ENCODE measurements at regions not wholly inside any gene's neighbourhood (a gene's known extent, or its start where the extent isn't known, plus 50 kb on each side); places are given as distances from the start of the nearest gene placed in this dataset.

DNA sequence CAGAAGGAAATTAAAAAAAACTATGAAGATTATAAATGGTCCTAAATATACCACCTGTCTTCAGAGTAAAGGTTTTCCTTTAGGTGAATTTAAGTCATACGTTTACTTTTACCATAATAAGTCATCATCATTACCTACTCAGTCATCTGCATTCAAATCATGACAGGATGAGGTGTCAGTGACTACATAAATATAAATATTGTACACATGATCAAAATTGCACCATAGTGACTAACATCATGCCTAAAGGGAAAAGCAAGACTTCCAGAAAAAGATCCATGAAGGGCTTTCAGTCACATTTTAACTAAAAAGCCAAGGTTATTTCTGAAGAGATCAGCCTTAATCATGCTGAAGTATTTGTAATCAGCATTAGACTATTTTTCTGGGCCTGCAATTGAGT lies 759.9 kb upstream of the FLRT2 start:
- no peak for DNase-seq (ENCODE audit: low spot score)

DNA sequence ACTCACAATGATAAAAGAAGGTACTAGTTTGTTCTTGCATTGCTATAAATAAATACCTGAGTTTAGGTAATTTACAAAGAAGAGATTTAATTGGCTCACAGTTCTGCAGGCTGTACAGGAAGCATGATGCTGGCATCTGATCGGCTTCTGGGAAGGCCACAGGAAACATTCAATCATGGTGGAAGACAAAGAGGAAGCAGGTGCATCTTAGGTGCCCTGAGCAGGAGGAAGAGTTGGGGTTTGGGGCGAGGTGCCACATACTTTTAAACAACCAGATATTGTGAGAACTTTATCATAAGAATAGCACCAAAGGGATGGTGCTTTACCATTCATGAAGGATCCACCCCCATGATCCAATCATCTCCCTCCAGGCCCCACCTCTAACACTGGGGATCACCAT lies 752.6 kb upstream of the FLRT2 start:
- DNase-seq (ENCODE audit: low spot score): no peak

DNA sequence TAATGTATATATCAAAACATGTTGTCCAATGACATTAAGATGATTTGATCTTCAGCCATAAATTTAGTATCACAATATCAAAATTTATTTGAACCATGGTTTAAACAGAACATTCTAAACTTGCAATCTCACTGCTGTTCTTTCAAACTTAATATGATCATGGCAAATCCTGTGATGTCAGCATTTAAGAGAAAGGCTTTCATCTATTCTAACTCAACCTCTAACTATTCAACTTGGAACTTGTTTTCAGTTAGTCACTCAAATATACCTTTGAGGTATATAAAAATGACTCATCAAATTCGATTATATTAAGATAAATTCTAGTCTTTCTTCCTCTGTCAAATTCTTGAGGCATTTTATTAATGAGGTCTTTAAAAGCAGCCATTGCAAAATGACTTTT lies 747.0 kb upstream of the FLRT2 start:
- no peak for DNase-seq (ENCODE audit: low spot score)

DNA sequence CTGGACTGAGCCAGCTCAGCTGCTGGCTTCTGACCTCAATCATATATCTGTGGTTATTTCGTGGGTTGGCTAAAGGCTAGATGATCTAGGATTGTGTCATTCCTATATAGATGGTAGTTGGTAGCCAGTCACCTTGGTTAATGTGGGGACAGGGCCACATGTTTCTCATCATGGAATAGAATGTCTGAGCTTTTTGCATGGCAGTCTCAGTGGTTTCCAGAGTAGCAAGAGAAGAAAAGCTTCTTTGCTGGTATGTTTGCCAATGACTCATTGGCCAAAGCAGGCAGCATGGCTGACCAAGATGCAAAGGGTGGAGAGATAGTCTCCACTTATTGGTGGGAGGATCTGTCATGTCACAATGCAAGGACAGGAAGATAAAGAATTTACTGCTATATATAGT lies 746.4 kb upstream of the FLRT2 start:
- DNase-seq (ENCODE audit: low spot score): no peak

DNA sequence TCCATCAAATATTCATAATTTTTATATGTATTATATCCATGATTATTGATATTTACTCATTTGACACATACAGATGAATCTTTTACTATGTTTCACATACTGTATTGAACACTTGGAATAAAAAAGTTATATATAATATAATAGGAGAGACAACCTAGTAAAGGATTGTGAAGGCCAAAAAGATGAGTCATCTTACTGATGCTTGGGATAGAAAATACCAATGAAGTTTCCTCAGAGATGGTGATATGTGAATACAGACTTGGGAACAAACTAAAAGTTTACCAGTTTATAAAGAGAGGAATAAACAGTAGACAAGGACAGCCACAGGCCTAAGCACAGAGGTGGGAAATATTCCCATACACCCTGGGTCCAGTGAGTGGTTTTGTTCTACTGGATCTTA lies 743.9 kb upstream of the FLRT2 start:
- no peak for DNase-seq (ENCODE audit: low spot score)

DNA sequence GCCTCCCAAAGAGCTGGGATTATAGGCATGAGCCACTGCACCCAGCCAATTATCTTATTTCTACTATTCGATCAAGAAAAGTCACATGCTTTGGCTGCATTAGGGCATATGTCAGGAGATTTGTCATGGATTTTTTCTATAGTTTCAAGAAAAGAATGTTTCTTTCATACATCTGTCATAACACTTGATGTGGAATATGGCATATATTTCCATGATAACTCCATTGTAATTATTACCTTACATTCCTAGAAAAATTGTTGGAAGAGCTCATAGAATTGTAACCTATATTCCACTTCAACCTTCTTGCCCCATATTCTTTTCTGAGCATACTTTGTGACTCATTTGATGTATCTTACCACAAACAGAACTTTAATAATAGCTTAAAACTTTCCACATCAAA lies 740.9 kb upstream of the FLRT2 start:
- no peak for DNase-seq (ENCODE audit: low spot score)

DNA sequence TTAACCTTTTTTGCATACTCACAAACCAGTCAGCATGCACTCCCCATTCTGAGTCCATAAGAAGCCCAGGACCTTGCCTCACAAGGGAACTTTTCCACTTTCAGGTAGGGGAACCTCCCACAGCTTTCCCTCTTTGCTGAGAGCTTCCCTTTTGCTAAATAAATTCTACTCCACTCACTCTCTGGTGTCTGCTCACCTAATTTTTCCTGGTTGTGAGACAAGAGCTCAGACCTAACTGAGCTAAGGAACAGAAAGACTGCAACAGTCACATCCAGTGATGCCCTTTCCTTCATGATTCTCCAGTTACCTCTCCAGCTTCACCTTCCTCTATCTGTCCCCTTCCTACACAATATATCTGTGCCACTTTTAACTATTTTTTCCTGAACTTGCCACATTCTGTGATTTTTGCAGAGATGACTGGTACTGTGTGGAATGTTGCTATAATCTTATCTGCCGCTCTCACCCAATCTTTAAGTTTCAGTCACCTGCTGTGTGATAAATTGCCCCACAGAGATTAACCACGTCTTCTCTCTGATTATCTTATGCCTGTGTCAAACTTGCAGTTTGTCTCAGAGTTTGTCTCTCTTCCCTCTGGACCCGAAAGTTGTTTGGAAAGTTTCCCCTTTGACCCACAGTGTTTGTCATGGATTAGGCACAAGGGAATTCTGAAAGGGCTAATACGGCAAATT lies 737.1 kb upstream of the FLRT2 start:
- DNase-seq (ENCODE audit: low spot score): no peak

DNA sequence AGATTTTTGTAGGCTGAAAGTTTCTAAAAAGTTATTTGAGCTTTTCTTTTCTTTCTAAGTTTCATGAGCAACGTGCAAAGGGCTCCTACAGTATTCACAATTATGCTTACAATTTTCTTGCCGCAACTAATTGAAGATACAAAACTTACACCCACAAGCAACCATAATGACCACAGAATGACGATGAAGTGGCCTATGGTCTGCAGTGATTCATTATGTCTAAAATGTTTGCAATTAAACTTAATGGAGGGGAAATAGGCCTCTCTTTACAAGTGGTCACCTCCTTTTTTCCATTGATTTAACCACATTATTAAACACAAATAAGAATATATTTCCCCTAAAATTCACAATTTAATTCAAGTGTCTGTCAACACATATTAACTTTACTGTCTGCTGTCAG lies 732.6 kb upstream of the FLRT2 start:
- DNase-seq (ENCODE audit: low spot score): no peak

DNA sequence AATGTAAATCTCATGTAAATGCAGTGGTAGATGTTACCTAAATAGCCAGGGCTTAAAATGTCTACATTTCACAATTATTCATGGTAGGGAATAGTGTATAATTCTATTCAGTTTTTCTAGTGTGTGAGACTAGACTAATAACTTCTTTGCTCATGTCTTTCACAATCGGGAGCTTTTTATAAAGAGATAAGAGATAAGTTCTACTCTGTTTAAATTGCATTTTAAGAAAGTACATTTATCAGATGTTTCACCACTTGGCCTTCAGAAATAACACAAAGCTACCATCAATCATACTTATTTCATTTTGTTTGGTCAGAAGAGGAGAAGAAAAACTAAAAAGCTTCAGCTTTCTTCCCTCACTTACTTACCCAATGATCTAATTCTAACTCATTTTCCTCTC lies 725.5 kb upstream of the FLRT2 start:
- no peak for DNase-seq (ENCODE audit: low spot score)

DNA sequence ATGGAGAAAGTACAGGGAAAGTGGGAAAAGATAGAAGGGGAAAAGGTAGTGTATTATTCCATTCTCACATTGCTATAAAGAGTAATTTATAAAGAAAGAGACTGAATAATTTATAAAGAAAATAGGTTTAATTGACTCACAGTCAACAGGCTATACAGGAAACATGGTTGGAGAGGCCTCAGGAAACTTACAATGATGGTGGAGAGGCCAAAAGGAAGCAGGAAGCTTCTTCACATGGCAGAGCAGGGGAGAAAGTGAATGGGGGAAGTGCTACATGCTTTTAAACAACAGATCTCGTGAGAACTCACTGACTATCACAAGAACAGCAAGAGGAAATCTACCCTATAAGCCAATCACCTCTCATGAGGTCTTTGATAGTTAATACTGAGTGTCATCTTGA lies 725.0 kb upstream of the FLRT2 start:
- no peak for DNase-seq (ENCODE audit: low spot score)

DNA sequence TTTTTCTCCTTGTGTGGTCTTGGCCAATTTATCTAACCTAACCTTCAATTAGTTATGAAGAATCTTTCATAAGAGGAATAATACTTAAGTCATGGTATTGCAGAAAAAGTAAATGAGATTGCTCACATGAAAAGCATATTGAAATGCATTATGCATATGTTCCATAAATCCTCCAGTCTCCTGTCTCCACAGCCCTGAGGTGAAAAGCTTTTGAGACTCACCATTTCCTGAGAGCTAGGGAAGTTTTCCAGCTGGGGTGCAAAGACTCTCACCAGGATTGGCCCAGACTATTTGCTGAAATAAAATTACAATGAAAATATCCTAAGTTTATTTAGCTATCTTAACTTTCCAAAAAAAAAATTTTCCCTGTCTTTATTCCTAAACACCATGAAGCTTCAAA lies 723.8 kb upstream of the FLRT2 start:
- no peak for DNase-seq (ENCODE audit: low spot score)

DNA sequence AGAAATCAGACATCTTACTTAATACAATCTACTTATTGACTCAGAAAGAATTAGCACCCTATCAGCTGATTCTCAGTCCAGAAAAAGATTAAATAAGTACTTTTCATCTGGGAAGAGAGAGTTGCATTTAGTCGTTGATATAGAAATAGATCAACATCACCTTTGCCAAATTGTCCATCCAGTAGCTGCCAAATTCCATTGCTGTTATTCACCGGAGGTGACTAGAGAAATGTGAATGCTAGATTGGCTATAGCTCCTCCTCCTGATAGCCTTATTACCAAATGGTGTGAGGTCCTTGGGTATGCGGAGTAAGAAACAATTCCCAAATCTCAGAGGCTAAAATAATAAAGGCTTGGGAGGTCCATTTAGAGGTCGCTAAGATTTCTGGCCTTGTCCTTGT lies 723.3 kb upstream of the FLRT2 start:
- no peak for DNase-seq (ENCODE audit: low spot score)

DNA sequence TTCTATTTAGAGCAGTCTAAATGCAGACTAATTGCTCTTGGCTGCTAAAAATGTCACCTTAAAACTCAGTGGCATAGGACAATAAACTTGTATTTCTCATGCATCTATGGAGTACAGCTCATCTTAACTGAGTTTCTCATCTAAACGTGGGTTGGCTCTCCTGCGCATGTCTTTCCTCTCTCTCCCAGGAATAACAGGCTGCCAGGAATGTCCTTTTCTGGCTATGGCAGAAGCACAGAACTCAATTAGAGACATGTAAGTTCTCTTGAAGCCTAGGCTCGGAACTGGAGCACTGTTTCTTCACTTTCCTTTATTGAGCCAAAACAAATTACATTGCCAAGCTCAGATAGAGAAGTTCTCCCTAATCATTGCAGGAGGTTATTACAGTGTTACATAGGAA lies 722.3 kb upstream of the FLRT2 start:
- no peak for DNase-seq (ENCODE audit: low spot score)

DNA sequence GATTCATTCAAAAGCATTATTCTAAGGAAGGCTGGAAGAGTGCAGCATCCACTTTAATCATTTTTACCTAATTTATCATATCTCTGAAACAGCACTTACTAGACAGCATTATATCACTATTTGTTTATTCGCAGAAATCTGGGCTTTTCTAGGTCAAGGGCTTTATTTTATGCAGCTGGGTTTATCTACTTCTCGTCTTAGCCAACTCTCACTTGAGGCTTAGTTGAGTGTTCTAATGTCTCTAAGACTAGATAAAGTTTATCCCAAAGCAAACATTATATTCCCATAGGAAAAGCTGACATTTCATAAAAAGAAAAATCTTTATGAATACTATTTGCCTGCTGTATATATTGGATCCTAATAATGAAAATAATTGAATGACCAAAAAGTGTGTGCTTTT lies 720.8 kb upstream of the FLRT2 start:
- no peak for DNase-seq (ENCODE audit: low spot score)

DNA sequence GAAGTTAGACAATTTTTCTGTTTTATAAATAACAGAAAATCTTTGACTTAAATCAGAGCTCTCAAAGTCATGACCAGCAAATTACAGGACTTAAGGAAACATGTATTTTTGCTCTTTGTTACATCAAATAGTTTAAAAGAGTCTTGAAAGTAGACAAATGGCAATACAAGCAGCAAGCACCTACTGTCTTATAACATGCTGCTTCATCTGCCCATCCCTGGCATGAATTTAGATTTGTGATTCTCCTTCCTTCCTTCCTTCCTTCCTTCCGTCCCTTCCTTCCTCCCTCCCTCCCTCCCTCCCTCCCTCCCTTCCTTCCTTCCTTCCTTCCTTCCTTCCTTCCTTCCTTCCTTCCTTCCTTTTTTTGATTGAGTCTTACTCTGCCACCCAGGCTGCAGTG lies 715.6 kb upstream of the FLRT2 start:
- no peak for DNase-seq (ENCODE audit: low spot score)

DNA sequence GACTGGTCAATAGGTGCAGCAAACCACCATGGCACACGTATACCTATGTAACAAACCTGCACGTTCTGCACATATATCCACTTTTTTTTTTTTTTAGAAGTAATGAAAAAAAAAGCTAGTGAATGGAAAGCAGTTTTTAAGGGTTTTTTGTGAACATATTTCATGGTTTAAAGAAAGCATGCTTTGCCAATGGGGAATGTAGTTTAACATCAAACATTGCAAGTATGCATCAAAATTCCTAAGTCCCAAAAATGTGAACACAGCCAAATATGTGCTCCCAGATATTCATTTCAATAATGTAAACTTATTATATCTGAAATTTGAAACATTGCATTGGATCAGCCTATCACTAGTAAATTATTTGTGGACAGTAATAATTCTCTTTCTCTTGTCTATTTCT lies 710.4 kb upstream of the FLRT2 start:
- no peak for DNase-seq (ENCODE audit: low spot score)

DNA sequence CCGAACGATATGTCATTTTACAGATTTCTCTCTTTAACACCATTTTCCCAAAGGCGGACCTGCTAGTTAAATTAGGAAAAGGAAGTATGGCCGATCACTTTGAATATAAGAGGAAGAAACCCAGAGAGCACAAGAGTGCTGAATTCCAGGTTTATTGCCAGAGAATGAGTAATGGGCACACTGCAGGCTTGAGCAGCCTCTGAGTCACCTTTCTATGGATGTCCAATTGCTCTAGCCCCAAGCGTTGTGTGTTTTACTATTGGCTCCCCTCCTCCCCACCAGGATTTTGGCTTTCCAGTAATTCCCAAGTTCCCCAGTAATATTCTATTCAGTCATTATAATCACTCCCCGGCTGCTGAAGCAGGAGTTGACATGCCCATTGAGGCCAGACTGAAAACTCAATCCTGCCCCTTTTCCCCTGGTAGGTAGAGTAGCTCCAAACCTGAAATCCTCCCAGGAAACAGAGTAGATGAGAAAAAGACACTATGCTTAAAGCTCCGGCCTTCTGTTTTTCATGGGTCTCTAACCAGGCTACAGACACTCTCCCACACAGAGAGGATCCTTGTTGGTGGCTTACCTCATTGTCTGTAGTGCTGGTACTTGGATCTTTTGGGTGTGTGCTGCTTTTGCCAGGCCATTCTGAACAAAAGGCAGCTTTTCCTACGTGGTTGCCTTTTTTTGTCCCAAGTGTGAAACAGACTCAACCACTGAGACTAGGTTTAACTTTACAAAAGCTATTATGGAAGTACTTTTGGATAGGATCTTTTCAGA lies 704.3 kb upstream of the FLRT2 start:
- no peak for DNase-seq (ENCODE audit: low spot score)

DNA sequence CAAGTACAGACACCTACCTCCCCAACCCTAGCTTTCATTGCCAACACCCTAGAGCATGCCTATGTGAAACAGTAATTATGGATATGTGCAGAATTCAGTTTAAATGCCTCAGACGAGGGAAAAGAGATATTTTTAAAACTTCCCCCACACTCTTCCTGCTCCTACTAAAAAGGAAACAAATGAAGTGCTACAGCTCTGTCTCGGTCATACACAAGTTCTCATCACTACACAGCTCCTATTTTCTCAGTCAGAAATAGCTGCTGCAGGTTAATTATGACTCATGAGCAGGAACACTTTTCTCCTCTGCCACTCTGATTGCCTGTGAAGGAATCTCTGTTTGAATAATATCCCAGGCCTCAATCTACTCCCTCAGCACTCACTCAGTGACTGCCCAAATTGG lies 703.6 kb upstream of the FLRT2 start:
- DNase-seq (ENCODE audit: low spot score): no peak

DNA sequence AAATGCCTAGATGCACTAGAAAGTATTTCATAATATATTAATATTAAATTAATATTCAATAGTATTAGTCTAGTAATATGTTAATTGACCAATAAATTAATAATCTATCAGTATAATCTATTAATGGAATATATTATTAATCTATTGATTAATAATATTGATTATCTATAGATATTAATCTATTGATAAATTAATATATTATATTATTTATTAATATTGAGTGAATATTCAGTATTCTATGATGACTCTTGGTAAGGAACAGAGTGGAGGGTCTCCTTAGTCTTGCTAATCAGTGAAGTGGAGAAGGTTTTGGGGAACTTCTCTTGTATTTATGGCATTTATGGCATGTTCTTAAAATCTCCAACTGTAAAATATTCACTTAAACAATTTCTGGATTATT lies 679.3 kb upstream of the FLRT2 start:
- no peak for DNase-seq (ENCODE audit: low spot score)

DNA sequence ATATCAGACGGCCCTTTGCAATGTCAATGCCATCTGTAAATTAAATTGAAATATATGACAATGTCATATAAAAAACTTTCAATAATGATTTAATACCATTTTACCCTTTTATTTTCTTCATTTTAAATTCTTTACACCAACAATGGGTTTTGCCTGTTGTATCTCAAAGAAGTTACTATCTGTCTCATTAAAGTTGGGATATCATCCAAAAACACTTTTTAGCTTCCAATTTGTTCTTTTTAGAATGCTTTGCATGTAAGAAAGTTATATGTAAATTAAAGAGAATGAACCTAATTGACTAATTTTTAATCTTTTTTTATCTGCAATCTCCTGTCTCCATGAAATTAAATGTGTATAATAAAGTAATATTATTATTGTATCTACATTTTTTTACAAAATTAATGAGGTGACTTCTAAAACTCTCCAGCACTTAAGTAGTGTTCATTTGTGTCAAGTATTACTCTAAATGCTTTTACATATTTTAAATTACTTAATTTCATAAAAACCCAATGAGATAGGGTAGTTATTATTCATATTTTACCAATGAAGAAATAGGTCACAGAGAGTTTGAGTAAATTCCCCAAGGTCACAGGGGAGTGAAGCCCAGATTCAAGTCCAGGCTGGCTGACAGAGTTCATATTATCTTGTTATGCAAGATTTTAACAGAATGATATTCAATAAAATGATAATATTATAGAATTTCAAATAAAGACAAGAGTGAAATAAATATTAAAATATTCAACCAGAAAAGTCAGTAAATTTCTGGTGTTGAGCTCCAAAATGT lies 673.0 kb upstream of the FLRT2 start:
- DNase-seq (ENCODE audit: low spot score): no peak

DNA sequence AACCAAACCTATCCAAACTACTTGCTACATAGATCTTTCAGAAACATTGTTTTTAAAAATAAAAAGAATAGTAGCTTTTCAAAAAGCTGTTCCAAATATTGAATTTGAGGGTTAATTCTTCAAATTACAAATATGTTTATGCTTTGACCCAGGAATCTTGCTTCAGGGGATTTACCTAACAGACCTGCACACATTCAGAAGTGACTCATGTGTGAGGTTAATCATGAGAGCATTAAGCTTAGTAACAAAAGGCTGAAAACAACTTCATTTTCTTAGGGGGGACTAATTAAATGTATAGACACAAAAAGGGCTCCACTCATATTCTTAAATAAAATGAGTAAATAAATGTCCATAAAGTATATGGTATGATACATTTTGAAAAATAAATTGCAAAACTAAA lies 672.4 kb upstream of the FLRT2 start:
- no peak for DNase-seq (ENCODE audit: low spot score)

DNA sequence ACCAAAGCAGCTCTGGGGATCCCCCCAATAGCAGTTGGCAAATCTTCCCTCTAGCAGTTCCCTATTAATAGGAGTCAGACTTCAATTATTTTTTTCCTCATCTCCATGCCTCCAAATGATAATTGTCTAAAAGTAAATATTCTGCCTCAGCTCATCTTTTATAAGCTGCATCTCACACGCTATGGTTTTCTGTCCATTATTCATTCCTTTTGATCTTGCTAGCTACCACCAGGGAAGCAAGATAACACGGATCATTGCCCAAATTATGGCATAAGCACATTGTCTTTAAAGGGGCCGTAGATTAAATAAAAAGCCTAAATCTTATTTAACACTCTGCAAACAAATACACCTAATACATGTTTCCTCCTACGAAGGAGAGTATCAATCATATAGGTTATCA lies 670.8 kb upstream of the FLRT2 start:
- DNase-seq (ENCODE audit: low spot score): no peak
